KG1 (cell line): ENCODE measurements at regions not wholly inside any gene's neighbourhood (a gene's known extent, or its start where the extent isn't known, plus 50 kb on each side); places are given as distances from the start of the nearest gene placed in this dataset.

ENCODE experiments used
- DNase-seq: peaks from one replicate; lab custom pipeline; 2025; lab: John Stamatoyannopoulos, UW

GRCh38 chr15:35596285-35596684 lies 50.3 kb upstream of the DPH6 start:
- no peak for DNase-seq

GRCh38 chr15:35602836-35603235 lies 56.9 kb upstream of the DPH6 start:
- no peak for DNase-seq

- DNase-seq, result no peak
Measured at GRCh38 chr15:35603301-35603700, 57.3 kb upstream of the DPH6 start.

- DNase-seq, result no peak
Measured at GRCh38 chr15:35603856-35604255, 57.9 kb upstream of the DPH6 start.

GRCh38 chr15:35605764-35606449 lies 59.9 kb upstream of the DPH6 start:
- no peak for DNase-seq

- no peak for DNase-seq
Measured at GRCh38 chr15:35606450-35606779, 60.5 kb upstream of the DPH6 start.

GRCh38 chr15:35616498-35617271 lies 70.7 kb upstream of the DPH6 start:
- DNase-seq, result no peak

GRCh38 chr15:35618260-35619188 lies 72.6 kb upstream of the DPH6 start:
- no peak for DNase-seq

GRCh38 chr15:35622641-35623340 lies 76.8 kb upstream of the DPH6 start:
- no peak for DNase-seq

GRCh38 chr15:35624881-35625280 lies 78.9 kb upstream of the DPH6 start:
- no peak for DNase-seq

GRCh38 chr15:35626571-35627318 lies 80.8 kb upstream of the DPH6 start:
- DNase-seq, result no peak

- no peak for DNase-seq
Measured at GRCh38 chr15:35627696-35628095, 81.7 kb upstream of the DPH6 start.

- no peak for DNase-seq
Measured at GRCh38 chr15:35629766-35630165, 83.8 kb upstream of the DPH6 start.

- DNase-seq, result no peak
Measured at GRCh38 chr15:35630532-35630931, 84.6 kb upstream of the DPH6 start.

- no peak for DNase-seq
Measured at GRCh38 chr15:35630985-35631384, 85.0 kb upstream of the DPH6 start.

GRCh38 chr15:35633677-35634076 lies 87.7 kb upstream of the DPH6 start:
- no peak for DNase-seq

- DNase-seq, result no peak
Measured at GRCh38 chr15:35646790-35647189, 100.8 kb upstream of the DPH6 start.

- no peak for DNase-seq
Measured at GRCh38 chr15:35647303-35647702, 101.3 kb upstream of the DPH6 start.

GRCh38 chr15:35648941-35649340 lies 103.0 kb upstream of the DPH6 start:
- no peak for DNase-seq

- no peak for DNase-seq
Measured at GRCh38 chr15:35649575-35649974, 103.6 kb upstream of the DPH6 start.

- no peak for DNase-seq
Measured at GRCh38 chr15:35654332-35654731, 108.4 kb upstream of the DPH6 start.
